ENCODE measurements at regions not wholly inside any gene's neighbourhood (a gene's known extent, or its start where the extent isn't known, plus 50 kb on each side); places are given as distances from the start of the nearest gene placed in this dataset.

DNA sequence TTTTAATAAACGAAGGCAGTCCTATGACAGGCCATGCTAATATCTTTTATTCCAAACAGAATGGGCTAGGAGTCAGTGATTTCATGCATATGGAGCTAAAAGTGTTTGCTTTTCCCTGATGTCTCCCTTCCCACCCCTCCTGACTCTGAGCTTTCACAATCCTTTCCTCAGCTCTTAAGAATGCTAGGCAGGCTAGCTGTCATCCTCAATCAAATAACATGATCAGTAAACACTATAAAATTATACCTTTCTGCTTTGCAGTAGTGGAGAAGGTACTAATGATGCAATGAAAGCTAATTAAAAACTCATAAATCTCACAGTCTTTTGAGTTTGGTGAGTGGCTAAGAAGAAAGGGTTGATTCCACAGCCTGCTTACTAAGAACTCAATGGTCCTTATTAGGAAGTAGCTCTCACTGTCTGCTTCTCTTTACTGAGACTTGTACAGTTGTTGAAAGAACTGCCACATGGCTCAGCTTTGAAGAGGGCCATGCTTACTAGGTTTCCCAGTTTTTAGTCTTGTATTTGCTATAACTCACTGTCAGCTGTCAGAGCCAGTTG, 250.9 kb upstream of the JAG1 start:
- H3K4me3 Mint-ChIP-seq, result no peak overlapping the region
- no peak for DNase-seq (ENCODE audit: low spot score)
- POLR2A ChIA-PET, result interaction anchor here (0.6 kb wide), 1 partner anchor 47 kb away, joined by 3 read pairs; no protein-coding TSS in a partner anchor
- H3K36me3 Mint-ChIP-seq, result no peaks in the 10 kb centered on the region
- no peak overlapping the region for H3K27ac Mint-ChIP-seq
- TF ChIP-seq, protein P1, sequence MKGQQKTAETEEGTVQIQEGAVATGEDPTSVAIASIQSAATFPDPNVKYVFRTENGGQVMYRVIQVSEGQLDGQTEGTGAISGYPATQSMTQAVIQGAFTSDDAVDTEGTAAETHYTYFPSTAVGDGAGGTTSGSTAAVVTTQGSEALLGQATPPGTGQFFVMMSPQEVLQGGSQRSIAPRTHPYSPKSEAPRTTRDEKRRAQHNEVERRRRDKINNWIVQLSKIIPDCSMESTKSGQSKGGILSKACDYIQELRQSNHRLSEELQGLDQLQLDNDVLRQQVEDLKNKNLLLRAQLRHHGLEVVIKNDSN (CRISPR knock-in tag; IDR thresholded peaks at IDR 0.05), result no peak
- no peak for TF ChIP-seq PRDM15 (CRISPR knock-in tag; IDR thresholded peaks at IDR 0.05)
- peaks cover 7% of the 10 kb centered on the region for H3K4me1 Mint-ChIP-seq
- no peaks in the 10 kb centered on the region for H3K9me3 Mint-ChIP-seq
- ATAC-seq, result no peak
- H3K27me3 Mint-ChIP-seq (ENCODE audit: low read depth), result no peaks in the 10 kb centered on the region
- CTCF ChIA-PET, result no interaction called here

- ATAC-seq, result no peak
- no peak overlapping the region for H3K4me3 Mint-ChIP-seq
- peaks cover 7% of the 10 kb centered on the region for H3K4me1 Mint-ChIP-seq
- H3K36me3 Mint-ChIP-seq, result no peaks in the 10 kb centered on the region
- ChIA-PET POLR2A (no interaction called here), CTCF (no interaction called here)
- TF ChIP-seq ZNF396 (CRISPR knock-in tag; IDR thresholded peaks at IDR 0.05; ENCODE audit: borderline replicate concordance), result no peak
- no peak for TF ChIP-seq SMAD4 (CRISPR knock-in tag; IDR thresholded peaks at IDR 0.05)
- no peak for TF ChIP-seq ZSCAN18 (CRISPR knock-in tag; IDR thresholded peaks at IDR 0.05)
- TF ChIP-seq TEAD4 (CRISPR knock-in tag; IDR thresholded peaks at IDR 0.05), result no peak
- TF ChIP-seq ESRRA (CRISPR knock-in tag; IDR thresholded peaks at IDR 0.05; ENCODE audit: borderline replicate concordance), result no peak
- no peak for TF ChIP-seq MYBL2 (CRISPR knock-in tag; IDR thresholded peaks at IDR 0.05)
- no peak for TF ChIP-seq ZNF416 (CRISPR knock-in tag; IDR thresholded peaks at IDR 0.05)
- TF ChIP-seq FOXP1 (CRISPR knock-in tag; IDR thresholded peaks at IDR 0.05; ENCODE audit: borderline replicate concordance), result no peak
- DNase-seq (ENCODE audit: low spot score), result no peak
- no peaks in the 10 kb centered on the region for H3K27me3 Mint-ChIP-seq (ENCODE audit: low read depth)
- H3K27ac Mint-ChIP-seq, result no peak overlapping the region
- no peaks in the 10 kb centered on the region for H3K9me3 Mint-ChIP-seq
Observed at GRCh38 chr20:10925767-10926166, 252.0 kb upstream of the JAG1 start.

DNA sequence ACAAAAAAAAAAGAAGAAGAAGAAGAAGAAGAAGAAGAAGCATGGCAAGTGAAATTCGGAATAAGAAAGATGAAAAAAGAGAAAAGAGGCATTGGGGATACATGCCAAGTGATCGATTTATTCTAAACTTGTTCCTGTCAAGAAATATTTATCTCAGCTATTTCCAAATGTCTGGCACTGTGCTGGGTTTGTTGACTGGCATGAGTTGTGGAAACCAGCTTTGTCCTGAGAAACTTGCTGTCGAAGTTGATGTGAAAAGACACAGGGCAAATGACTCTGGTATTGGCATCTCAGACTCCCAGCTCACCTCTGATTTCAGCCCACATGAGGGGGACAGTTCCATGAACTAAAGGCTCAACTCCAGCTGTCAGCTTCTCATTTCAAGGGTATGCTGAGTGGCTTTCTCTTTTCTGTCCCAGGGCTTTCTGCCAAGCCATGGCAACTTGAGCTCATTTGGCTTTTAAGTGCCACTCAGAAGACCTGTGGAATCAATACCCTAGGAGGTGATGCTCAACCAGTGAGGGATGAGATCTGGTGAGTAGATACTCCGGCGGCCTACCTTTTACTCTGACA, 253.3 kb upstream of the JAG1 start:
- Mint-ChIP-seq H3K4me3 (no peak overlapping the region), H3K36me3 (no peaks in the 10 kb centered on the region), H3K27me3 (ENCODE audit: low read depth) (no peaks in the 10 kb centered on the region), H3K27ac (no peak overlapping the region), H3K4me1 (peaks cover 7% of the 10 kb centered on the region), H3K9me3 (no peaks in the 10 kb centered on the region)
- CTCF ChIA-PET, result no interaction called here
- POLR2A ChIA-PET, result no interaction called here
- ATAC-seq (no peak), DNase-seq (ENCODE audit: low spot score) (no peak)
- TF ChIP-seq IRF2 (CRISPR knock-in tag; IDR thresholded peaks at IDR 0.05; ENCODE audit: borderline replicate concordance, low read depth), result no peak
- TF ChIP-seq, protein P2, sequence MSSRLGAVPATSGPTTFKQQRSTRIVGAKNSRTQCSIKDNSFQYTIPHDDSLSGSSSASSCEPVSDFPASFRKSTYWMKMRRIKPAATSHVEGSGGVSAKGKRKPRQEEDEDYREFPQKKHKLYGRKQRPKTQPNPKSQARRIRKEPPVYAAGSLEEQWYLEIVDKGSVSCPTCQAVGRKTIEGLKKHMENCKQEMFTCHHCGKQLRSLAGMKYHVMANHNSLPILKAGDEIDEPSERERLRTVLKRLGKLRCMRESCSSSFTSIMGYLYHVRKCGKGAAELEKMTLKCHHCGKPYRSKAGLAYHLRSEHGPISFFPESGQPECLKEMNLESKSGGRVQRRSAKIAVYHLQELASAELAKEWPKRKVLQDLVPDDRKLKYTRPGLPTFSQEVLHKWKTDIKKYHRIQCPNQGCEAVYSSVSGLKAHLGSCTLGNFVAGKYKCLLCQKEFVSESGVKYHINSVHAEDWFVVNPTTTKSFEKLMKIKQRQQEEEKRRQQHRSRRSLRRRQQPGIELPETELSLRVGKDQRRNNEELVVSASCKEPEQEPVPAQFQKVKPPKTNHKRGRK (CRISPR knock-in tag; IDR thresholded peaks at IDR 0.05; ENCODE audit: borderline replicate concordance), result no peak
- TF ChIP-seq TEAD4 (CRISPR knock-in tag; IDR thresholded peaks at IDR 0.05), result no peak
- no peak for TF ChIP-seq FOXK1 (CRISPR knock-in tag; IDR thresholded peaks at IDR 0.05)
- TF ChIP-seq CREB1 (CRISPR knock-in tag; IDR thresholded peaks at IDR 0.05), result no peak
- TF ChIP-seq FOXP4 (CRISPR knock-in tag; IDR thresholded peaks at IDR 0.05), result no peak
- TF ChIP-seq ZNF317 (CRISPR knock-in tag; IDR thresholded peaks at IDR 0.05; ENCODE audit: borderline replicate concordance, low read depth), result no peak
- TF ChIP-seq ZBTB21 (CRISPR knock-in tag; IDR thresholded peaks at IDR 0.05; ENCODE audit: borderline replicate concordance), result no peak
- no peak for TF ChIP-seq TEAD1 (CRISPR knock-in tag; IDR thresholded peaks at IDR 0.05)
- TF ChIP-seq MXD4 (CRISPR knock-in tag; IDR thresholded peaks at IDR 0.05; ENCODE audit: borderline replicate concordance), result no peak
- TF ChIP-seq ZNF138 (CRISPR knock-in tag; conservative IDR thresholded peaks at IDR 0.05), result no peak
- TF ChIP-seq MAX (CRISPR knock-in tag; IDR thresholded peaks at IDR 0.05), result no peak
- no peak for TF ChIP-seq ZNF396 (CRISPR knock-in tag; IDR thresholded peaks at IDR 0.05; ENCODE audit: borderline replicate concordance)
